Keratinocyte (primary cell): ENCODE measurements at regions not wholly inside any gene's neighbourhood (a gene's known extent, or its start where the extent isn't known, plus 50 kb on each side); places are given as distances from the start of the nearest gene placed in this dataset.

Experiments used
- DNase-seq: peaks from one replicate; pipeline ENCODE4 v3.0.0-alpha.2; 2011; ENCODE audit warnings: low read depth, missing footprints, low spot score
- FAIRE-seq: peaks from 2 replicates; lab custom pipeline; 2011; peaks lifted over from hg19 to GRCh38; lab: Jason Lieb, UNC
- H2AFZ ChIP-seq: 2 replicates; pipeline ENCODE4 v1.6.0; 2012; ENCODE audit warnings: low read length, control low read depth, inconsistent platforms; ENCODE audit not compliant: control insufficient read depth
- H3K27ac ChIP-seq: 2 replicates; pipeline ENCODE4 v1.5.1; 2011; ENCODE audit warnings: low read length; ENCODE audit not compliant: control insufficient read depth, insufficient read depth
- H3K27me3 ChIP-seq: 3 replicates; pipeline ENCODE4 v1.6.0; 2011; ENCODE audit warnings: low read length; ENCODE audit not compliant: control insufficient read depth, insufficient read depth; ENCODE audit errors: extremely low read depth
- H3K36me3 ChIP-seq, 2 experiments: 2 replicates in 1 of 2; 3 replicates in 1 of 2; pipeline ENCODE4 v1.5.1; 2011; ENCODE audit warnings: low read length in 2 of 2, mild to moderate bottlenecking in 1 of 2; ENCODE audit not compliant: control insufficient read depth in 2 of 2, insufficient read depth in 2 of 2; ENCODE audit errors: extremely low read depth in 1 of 2
- H3K4me1 ChIP-seq: 3 replicates; pipeline ENCODE4 v1.5.1; 2011; ENCODE audit warnings: low read length; ENCODE audit not compliant: control insufficient read depth, insufficient read depth; ENCODE audit errors: extremely low read depth
- H3K4me2 ChIP-seq: 3 replicates; pipeline ENCODE4 v1.6.0; 2011; ENCODE audit warnings: low read depth, low read length; ENCODE audit not compliant: control insufficient read depth, insufficient read depth; ENCODE audit errors: extremely low read depth
- H3K4me3 ChIP-seq, 3 experiments: fragments of 200-600 bp in 1 of 3; sonication (generic) in 1 of 3; 2 replicates in 2 of 3; 3 replicates in 1 of 3; pipeline ENCODE4 v1.5.1; 2011 to 2016; ENCODE audit warnings: low read length in 3 of 3, mild to moderate bottlenecking in 3 of 3, control low read depth in 2 of 3, inconsistent platforms in 1 of 3, low read depth in 1 of 3, mixed read lengths in 1 of 3, mixed run types in 1 of 3, moderate library complexity in 1 of 3; ENCODE audit not compliant: control insufficient read depth in 2 of 3, insufficient read depth in 2 of 3; ENCODE audit errors: extremely low read depth in 1 of 3
- H3K79me2 ChIP-seq: 2 replicates; pipeline ENCODE4 v1.6.0; 2012; ENCODE audit warnings: low read length; ENCODE audit not compliant: control insufficient read depth, insufficient read depth
- H3K9ac ChIP-seq: 3 replicates; pipeline ENCODE4 v1.6.0; 2011; ENCODE audit warnings: low read length; ENCODE audit not compliant: control insufficient read depth, insufficient read depth; ENCODE audit errors: extremely low read depth
- H3K9me1 ChIP-seq: 3 replicates; pipeline ENCODE4 v1.6.0; 2011; ENCODE audit warnings: low read length; ENCODE audit not compliant: control insufficient read depth, insufficient read depth; ENCODE audit errors: extremely low read depth
- H3K9me3 ChIP-seq: 2 replicates; pipeline ENCODE4 v1.5.1; 2012; ENCODE audit warnings: low read depth, low read length; ENCODE audit not compliant: control insufficient read depth
- H4K20me1 ChIP-seq: 3 replicates; pipeline ENCODE4 v1.6.0; 2011; ENCODE audit warnings: low read length; ENCODE audit not compliant: control insufficient read depth, insufficient read depth; ENCODE audit errors: extremely low read depth
- EZH2 ChIP-seq: IDR thresholded peaks from one replicate; pipeline ENCODE4 v1.6.1; 2012; ENCODE audit warnings: inconsistent platforms, mild to moderate bottlenecking, low read length, moderate library complexity
- dilution Hi-C: fragments of 300-500 bp; cut with MboI; formaldehyde crosslinking; loops from one replicate; pipeline ENCODE4 v1.7.0; 2020; ENCODE audit warnings: low sequenced_read_pairs; ENCODE audit not compliant: extremely low pct_ligation_motif_present
- TF ChIP-seq, protein P1 (sequence below), 3 experiments: IDR thresholded peaks in 1 of 3; conservative IDR thresholded peaks in 1 of 3; optimal IDR thresholded peaks in 1 of 3; 2 replicates in 2 of 3; 3 replicates in 1 of 3; pipeline versions ENCODE3 to v1.5.1; 2011; ENCODE audit warnings: low read length in 3 of 3, mild to moderate bottlenecking in 3 of 3, moderate library complexity in 2 of 3, control low read depth in 1 of 3, inconsistent platforms in 1 of 3; ENCODE audit not compliant: insufficient read depth in 2 of 3; ENCODE audit errors: extremely low read depth in 1 of 3

DNA sequence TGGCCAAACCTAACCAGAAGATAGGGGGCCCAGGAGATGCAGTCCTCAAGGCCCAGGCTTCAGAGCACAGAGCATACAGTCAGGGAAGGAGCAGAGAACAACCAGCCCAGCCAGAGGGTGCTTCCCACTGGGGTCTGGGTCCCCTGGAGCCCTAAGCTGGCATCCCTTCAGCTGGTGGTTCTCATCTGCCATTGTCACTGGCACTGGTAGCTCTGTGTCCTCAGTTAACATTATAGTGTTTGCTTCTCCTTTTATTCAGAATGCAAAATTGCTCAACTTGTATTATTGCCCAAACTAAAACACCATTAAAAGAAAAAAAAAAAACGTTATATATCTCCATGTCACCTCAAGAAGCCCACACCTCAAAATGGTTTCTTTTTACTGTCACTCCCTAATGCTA lies 219.2 kb downstream of the ENC1 start:
- H2AFZ ChIP-seq, result no peak overlapping the region
- no peaks in the 10 kb centered on the region for H3K79me2 ChIP-seq
- H3K4me2 ChIP-seq, result no peak overlapping the region
- dilution Hi-C loops, result no loop called here
- FAIRE-seq (no peak), DNase-seq (no peak)
- no peaks in the 10 kb centered on the region for H3K27me3 ChIP-seq
- TF ChIP-seq, protein P1, sequence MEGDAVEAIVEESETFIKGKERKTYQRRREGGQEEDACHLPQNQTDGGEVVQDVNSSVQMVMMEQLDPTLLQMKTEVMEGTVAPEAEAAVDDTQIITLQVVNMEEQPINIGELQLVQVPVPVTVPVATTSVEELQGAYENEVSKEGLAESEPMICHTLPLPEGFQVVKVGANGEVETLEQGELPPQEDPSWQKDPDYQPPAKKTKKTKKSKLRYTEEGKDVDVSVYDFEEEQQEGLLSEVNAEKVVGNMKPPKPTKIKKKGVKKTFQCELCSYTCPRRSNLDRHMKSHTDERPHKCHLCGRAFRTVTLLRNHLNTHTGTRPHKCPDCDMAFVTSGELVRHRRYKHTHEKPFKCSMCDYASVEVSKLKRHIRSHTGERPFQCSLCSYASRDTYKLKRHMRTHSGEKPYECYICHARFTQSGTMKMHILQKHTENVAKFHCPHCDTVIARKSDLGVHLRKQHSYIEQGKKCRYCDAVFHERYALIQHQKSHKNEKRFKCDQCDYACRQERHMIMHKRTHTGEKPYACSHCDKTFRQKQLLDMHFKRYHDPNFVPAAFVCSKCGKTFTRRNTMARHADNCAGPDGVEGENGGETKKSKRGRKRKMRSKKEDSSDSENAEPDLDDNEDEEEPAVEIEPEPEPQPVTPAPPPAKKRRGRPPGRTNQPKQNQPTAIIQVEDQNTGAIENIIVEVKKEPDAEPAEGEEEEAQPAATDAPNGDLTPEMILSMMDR (optimal IDR thresholded peaks at IDR 0.05 in 1 of 3, IDR thresholded peaks at IDR 0.05 in 1 of 3, conservative IDR thresholded peaks at IDR 0.05 in 1 of 3; ENCODE audit: extremely low read depth in 1 of 3, insufficient read depth in 2 of 3, low read length in 3 of 3), result no peak
- TF ChIP-seq EZH2, result no peak
- H3K4me3 ChIP-seq, result no peak overlapping the region
- no peak overlapping the region for H3K27ac ChIP-seq
- no peaks in the 10 kb centered on the region for H4K20me1 ChIP-seq
- H3K36me3 ChIP-seq, result no peaks in the 10 kb centered on the region
- peaks cover 4% of the 10 kb centered on the region for H3K4me1 ChIP-seq
- H3K9ac ChIP-seq, result no peak overlapping the region
- no peaks in the 10 kb centered on the region for H3K9me1 ChIP-seq
- H3K9me3 ChIP-seq, result no peaks in the 10 kb centered on the region

DNA sequence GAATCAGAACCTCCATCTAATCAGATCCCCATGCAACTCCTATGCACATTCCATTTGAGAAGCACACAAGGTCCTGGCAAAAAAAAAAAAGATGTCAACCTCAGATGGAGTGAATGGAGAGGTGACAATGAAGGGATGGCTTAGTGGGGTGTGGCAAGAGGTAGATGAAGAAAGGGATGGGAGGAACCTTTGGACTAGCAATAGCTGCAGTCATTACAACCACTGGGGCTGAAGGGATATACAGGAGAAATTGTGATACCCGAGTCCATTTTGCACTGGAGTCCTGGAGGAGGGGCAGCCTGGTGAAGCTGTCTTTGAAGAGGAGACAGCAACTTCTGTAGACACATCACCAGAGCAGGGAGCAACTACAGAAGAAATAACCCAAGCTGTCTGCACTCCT lies 219.6 kb downstream of the ENC1 start:
- no peak for TF ChIP-seq EZH2
- TF ChIP-seq, protein P1 (optimal IDR thresholded peaks at IDR 0.05 in 1 of 3, IDR thresholded peaks at IDR 0.05 in 1 of 3, conservative IDR thresholded peaks at IDR 0.05 in 1 of 3; ENCODE audit: extremely low read depth in 1 of 3, insufficient read depth in 2 of 3, low read length in 3 of 3), result no peak
- DNase-seq, result no peak
- H3K9ac ChIP-seq, result no peak overlapping the region

More for the DNA sequence above, 219.6 kb downstream of the ENC1 start:
- Histone ChIP-seq H3K27ac (no peak overlapping the region), H4K20me1 (no peaks in the 10 kb centered on the region), H3K4me2 (no peak overlapping the region), H3K27me3 (no peaks in the 10 kb centered on the region), H3K36me3 (no peaks in the 10 kb centered on the region), H3K79me2 (no peaks in the 10 kb centered on the region), H3K4me1 (peaks cover 4% of the 10 kb centered on the region), H3K9me1 (no peaks in the 10 kb centered on the region), H3K9me3 (no peaks in the 10 kb centered on the region), H3K4me3 (no peak overlapping the region), H2AFZ (no peak overlapping the region)
- dilution Hi-C loops, result no loop called here
- no peak for FAIRE-seq
